HG03039 (cell line): ENCODE measurements at regions not wholly inside any gene's neighbourhood (a gene's known extent, or its start where the extent isn't known, plus 50 kb on each side); places are given as distances from the start of the nearest gene placed in this dataset.
A peak's percentile ranks its signal among the peaks of the same experiment; 100 is the strongest.
"Not testable (repeated sequence)": the region's sequence is repeated elsewhere in the genome, so short reads cannot be mapped to it uniquely, and the experiment has no call there.

Experiments
- ATAC-seq: cut with Tn5 transposase; IDR thresholded peaks from one replicate; pipeline ENCODE4 v1.9.1; 2021; ENCODE audit warnings: mild to moderate bottlenecking, moderate library complexity; ENCODE audit not compliant: unreplicated experiment

DNA sequence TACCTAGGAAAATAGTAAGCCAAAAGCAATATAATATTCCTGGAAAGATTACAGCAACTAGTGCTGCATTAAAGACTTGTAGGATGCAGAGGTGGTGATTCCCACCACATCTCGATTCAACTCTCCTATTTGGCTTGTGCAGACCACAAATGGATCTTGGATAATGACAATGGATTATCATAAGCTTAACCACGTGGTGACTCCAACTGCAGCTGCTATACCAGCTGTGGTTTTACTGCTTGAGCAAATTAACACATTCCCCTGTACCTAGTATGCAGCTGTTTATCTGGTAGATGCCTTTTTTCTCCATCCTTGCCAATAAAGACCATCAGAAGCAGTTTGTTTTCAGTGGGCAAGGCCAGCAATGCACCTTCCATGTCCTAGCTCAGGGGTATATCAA, 542.7 kb upstream of the ADGRL4 start:
- no peak for ATAC-seq

DNA sequence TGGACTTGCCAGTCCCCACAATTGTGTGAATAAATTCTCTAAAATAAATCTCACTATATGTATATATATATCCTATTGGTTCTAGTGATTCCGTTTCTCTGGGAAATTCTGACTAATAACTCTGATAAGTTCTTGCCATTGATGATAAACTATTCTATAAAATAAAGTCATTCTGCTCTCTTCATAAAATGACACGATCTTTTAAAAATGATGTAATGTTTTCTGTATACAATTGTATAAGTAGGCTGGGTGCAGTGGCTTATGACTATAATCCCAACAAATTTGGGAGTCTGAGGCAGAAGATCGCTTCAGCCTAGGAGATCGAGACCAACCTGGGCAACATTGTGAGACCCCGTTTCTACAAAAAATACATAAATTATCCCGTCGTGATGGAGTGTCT, 541.0 kb upstream of the ADGRL4 start:
- no peak for ATAC-seq

DNA sequence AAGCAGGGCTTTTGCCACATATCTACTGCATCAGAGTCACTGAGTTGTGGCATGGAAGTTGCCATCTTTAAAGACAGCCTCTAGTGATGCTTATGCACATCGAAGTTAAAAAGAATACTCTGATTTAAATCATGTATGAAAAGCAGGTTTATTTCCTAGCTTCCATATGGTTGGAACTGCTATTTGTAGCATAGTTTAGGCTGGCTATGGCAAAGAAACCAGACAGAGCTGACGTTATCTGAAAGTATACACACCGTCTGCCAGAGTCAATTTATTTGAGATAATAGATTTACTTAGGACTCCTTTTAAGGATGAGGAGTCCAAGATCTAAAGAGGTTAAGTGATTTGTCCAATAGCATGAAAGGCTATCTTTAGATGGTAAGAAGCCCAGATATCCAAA, 536.9 kb upstream of the ADGRL4 start:
- ATAC-seq: no peak

DNA sequence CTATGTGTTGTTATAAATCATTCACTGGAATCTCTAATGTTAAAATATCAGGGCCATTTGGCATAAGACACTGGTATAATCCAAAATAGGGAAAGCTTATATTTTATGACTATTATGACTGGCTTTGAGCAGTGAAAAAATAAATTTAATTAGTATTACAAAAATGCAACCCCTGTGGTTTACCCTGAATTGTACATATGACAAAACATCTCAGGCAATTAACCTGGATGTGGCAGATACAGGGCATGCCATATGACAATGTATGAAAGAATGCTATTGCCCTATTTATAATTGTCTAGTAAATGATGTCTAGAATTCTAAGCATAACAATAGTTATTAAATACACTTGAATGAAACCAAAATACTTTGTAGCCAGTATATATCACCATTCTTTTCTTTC, 532.5 kb upstream of the ADGRL4 start:
- no peak for ATAC-seq

DNA sequence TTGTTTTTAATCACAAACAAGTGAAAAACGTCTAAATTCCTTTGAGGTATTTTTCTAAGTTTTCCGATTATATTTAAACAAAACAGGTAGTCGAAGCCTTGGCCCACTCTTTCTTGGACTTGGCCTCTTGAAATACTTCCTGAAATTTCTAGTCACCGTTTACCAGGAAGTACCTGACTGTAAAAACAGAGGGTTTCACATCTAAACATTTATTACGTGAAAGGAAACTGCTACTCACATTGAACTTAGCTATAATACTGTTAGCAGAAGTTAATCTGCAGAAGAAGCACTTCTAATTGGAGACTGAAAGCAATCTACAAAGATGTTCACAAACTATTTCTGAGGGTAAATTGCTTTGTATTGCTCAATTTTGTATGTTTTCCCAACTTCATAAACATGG, 526.0 kb upstream of the ADGRL4 start:
- ATAC-seq: no peak

DNA sequence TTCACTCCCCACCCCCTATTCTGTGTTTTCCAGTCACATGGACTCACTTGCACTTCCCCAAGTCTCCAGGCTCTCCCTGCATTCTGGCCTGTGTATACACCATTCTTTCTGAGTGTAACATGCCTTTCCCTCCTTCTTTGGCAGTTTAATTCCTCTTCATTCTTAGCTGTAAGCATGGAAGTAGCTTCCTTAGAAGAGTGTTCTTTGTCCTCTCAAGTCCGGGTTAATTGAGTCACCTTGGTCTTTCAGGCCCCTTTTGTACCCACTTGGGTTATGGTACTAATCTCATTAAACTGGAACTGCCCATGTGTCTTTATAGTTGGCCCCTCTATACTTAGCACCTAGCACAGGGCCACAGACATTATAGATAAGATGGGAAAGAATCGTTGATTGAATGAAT, 525.3 kb upstream of the ADGRL4 start:
- ATAC-seq: no peak

DNA sequence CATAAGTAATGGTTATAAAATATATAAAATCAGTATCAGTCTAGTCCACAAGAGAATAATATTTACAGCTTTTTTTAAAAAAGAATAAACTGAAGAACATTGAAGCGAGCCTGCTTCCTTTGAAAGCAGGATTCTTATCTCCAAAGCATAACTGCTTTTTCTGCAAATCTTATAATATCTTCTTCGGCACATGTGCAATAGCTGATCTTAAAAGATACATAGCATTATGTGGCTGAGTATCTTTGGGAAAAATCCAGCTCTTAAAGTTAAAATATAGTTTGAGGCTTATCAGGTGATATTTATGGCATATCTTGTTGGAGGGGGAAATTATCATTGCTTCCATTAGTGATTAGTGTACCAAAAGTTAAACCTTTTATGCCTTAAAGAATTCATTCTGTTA, 523.9 kb upstream of the ADGRL4 start:
- no peak for ATAC-seq

DNA sequence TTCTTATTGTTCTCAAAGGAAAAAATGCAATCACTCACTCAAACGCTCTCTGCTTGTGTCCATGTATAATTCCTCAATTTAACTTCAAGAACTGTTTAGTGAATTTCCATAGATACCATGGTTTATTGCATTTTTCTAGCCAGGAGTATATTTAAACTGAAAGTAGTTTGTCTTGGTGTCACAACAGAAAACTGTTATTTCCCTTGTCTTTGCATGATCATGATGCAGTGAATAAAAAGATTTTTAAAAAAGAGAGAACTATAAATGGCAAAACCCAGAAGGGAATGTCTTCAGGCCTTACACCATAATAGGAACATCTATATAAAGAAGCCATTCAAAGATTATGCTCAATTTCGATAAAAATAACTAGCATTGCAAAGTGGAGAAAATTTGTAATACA, 523.5 kb upstream of the ADGRL4 start:
- ATAC-seq: no peak

DNA sequence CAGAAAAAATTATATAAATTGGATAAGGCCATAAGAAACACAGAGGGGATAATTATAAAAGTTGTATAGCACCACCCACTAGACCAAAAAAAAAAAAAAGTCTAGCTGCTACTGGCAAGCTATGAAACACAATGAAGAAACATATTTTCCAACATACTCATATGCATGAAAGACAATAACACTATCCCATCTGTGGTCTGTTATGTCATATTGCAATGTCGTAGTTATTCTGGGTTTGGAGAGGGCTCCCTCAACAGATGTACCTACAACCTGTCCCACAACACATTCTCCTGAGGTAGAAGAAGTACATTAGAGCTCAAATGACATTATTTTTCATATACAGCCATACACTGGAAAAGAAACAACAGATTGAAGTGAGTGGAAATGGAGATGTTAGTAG, 517.6 kb upstream of the ADGRL4 start:
- ATAC-seq: no peak

DNA sequence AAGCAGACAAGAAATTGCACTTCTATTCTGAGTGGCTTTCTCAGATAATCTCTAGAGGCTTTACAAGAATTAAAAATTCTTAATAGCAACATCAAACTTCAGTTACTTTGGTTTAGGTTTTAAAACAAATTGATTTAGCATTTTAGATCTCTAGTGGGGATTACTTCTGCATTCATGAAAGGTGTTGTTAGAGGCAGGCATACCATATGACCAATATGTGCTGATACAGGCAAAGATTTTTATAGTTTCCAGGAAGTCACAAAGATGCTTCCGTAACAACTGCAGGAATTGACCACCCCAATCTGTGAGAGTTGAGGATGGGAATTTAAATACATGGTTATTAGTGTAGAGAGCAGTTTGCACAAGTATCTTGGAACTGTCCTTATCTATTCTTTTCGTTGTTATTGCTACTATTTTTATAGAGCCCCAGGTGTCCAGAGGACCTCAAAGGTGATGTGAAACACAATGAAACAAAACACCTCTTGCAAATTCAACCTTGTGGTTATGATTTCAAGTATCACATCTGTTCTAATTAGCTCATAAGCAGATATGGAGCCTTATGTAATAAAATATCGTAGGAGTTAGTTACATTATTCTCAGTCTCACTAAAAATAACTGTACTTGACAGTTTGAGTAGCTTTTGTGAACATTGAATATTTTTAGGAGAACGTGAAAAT, 512.7 kb upstream of the ADGRL4 start:
- ATAC-seq: no peak

DNA sequence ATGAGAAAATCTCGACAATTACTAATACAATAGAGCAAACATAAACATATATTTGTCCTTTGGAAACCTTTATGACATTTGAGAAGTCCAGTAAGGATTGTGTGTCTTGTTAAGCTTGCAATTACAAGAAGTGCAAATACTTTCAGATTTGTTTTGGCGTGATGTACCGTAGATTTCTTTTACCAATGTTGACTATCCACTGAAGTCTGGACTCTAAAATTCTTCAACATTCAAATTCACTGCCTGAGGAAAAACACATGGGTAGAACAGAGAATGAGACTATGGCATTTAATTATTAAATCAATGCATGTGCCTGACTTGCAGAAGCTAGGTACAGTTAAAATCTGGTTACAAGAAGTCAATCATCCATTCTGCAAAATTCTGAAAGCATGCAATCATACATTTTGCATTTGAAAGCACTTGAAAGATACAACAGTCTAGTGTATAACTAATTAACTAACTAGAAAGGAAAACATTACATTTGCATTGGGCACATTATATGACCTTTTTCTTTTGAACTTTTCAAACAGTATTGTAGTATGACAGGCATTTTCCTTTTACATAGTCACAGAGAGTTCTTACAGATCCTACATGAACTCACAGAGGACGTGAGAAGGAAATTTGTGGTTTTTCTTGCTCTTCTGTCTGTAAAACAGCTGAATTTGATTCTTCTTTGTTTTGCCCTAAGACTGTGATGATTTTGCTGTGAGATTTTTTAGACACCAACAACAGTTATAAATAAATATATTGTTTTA, 511.1 kb upstream of the ADGRL4 start:
- ATAC-seq: no peak

DNA sequence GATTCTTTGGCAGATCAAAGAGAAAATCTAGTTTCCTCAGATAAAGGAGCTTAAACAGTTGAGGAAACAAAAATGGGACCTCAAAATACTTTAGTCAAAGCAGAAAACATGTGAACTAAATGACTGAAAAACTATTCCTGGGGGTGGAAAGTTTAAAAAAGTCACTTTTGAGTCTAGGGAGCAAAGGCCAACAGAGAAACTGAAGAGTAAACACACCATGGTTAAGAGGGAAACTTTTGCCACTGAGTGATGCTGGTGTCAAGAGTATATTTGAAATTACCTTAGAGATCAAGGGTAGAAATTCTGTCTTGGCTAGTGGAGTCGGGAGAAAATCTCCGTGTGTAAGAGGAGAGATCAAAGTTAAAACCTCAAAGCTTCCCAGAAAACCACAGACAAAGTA, 501.2 kb upstream of the ADGRL4 start:
- no peak for ATAC-seq

DNA sequence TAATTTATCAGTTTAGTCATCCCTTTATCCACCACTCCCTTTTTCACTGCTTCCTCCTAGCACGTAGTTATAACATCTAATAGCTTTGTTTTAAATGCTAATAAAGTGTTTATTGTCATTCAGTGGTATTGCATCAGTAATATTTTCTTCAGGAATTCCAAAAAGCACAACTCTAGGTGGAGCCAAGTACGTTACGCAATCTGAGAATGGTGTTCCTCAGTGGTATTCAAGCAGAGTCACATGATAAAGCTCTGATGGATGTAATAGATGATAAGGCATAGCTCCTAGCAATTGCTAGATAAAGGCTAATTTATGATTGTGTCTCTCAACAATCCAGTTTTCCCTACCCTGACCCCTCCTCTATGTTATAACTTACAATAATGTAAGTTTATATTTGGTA, 494.6 kb upstream of the ADGRL4 start:
- ATAC-seq: no peak

DNA sequence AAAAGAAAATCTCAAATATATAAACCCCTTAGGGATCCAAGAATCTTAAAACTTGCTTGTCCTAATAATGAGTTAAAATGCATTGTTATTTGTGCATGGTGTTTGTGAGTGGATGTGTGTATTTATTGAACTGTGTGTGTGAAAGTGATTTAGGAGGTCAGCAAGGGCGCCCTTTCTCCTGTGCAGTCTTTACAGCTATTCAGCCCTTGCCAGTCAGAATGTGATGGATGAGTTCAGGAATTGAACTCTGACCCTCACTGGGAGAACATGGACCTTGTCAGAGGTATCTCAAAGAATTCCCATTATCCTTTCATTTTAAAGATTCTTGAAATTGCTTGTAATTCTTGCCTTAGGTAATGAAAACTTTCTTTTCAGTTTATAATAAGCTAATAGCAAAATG, 493.0 kb upstream of the ADGRL4 start:
- ATAC-seq: no peak

DNA sequence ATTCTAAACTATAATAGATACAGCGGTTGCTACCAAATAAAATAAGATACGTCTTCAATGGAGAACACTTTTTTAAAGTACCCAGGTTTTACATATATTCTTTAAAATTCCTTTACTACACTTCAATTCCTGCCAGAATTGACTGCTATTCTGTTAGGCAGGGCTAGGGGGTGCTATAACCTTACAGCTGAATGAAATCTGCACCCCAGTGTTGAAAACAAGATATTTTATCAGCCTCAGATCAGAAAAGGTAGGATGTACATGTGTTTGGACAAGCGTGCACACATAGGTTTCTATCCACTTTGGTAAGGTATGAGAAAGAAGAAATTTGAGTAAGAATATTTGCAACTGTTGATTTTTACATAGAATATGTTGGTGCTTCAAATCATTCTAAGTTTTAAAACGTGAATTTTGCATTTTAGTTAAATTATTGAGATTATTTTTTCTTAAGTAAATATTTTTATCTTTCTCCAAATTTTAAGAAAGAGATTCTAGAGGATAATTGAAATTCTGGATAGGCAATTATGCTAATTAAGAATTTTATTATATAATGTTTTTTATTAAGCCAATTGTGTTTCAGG, 490.8 kb upstream of the ADGRL4 start:
- ATAC-seq: no peak

DNA sequence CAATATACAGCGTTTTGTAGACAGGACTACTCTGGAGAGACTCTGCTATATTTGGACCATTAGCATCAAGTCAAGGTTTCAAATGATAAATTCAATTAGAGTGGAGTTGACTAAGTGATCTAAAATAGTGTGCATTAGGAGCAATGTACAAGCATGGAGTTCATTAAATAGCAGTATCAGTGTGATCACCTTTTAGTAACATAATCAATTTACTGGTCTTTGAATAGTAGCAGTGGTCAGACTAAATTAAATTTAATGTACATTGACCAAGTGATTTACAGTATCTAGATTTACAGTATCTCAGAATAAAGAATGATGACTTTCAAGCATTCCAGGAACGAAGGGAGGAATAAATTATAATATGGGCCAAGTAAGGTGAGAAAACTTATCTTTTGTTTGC, 489.6 kb upstream of the ADGRL4 start:
- no peak for ATAC-seq

DNA sequence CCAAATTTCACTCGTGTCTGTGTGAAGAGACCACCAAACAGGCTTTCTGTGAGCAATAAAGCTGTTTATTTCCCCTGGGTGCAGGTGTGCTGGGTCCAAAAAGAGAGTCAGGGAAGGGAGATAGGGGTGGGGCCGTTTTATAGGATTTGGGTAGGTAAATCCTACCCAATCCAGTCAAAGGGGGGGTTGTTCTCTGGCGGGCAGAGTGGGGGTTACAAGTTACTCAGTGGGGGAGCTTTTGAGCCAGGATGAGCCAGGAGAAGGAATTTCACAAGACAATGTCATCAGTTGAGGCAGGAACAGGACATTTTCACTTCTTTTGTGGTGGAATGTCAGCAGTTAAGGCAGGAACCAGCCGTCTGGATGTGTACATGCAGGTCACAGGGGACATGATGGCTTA, 487.2 kb upstream of the ADGRL4 start:
- not testable (repeated sequence) for ATAC-seq

DNA sequence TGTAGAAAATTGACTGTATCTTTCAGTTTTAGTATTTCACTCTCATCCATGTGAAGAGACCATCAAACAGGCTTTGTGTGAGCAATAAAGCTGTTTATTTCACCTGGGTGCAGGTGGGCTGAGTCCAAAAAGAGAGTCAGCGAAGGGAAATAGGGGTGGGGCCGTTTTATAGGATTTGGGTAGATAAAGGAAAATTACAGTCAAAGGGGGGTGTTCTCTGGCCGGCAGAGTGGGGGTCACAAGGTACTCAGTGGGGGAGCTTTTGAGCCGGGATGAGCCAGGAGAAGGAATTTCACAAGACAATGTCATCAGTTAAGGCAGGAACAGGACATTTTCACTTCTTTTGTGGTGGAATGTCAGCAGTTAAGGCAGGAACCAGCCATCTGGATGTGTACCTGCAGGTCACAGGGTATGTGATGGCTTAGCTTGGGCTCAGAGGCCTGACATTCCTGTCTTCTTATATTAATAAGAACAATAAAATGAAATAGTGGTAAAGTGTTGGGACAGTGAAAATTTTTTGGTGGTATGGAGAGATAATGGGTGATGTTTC, 482.1 kb upstream of the ADGRL4 start:
- not testable (repeated sequence) for ATAC-seq

DNA sequence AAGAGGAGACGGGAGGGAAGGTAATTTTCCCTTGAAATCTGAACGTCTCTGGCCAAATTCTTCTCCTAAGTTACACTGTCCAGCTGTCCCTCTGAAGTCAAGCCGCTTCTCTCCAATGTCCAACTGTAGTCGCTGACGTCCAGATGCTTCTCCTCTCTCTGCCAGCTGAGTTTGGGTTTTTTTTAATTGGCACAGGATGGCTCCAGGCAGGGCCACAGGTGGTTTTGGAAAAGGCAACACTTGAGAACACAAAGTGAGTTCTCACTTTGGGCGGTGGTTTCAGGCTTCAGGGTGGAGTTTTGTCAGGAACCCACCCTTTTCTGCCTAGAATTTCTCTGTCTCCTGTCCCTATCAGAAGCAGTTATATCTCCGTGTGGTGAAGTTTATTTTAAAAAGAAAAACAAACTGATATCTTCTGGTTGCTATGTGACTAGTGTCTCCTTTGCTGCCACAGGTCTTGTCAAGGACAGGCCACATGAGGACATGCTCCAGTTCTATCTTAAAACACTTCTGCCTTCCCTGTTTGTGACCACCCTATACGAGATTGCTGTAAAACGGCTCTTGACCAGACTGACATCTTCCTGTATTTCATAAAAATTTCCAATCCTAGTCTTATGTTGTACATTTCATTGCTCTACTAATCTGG, 472.3 kb upstream of the ADGRL4 start:
- ATAC-seq: no peak

DNA sequence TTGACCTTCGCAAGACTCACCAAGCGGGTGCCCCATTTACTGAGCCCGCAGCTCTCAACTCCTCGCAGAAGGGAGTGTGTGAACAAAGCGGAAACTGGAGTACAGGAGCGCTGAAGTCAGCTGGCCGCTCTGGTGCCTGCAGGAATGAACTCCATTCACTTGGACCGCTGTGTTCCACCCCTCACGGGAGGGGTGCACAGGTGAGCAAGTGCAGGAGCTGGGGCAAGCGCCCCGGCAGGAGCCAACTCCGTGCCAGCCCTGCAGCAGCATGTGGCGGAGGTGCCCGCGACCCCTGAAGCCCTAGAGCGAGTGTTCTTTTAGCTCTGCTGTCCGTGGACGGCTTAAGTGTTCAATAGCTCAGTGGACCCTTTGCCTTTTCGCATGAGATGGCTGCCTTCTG, 471.6 kb upstream of the ADGRL4 start:
- no peak for ATAC-seq

DNA sequence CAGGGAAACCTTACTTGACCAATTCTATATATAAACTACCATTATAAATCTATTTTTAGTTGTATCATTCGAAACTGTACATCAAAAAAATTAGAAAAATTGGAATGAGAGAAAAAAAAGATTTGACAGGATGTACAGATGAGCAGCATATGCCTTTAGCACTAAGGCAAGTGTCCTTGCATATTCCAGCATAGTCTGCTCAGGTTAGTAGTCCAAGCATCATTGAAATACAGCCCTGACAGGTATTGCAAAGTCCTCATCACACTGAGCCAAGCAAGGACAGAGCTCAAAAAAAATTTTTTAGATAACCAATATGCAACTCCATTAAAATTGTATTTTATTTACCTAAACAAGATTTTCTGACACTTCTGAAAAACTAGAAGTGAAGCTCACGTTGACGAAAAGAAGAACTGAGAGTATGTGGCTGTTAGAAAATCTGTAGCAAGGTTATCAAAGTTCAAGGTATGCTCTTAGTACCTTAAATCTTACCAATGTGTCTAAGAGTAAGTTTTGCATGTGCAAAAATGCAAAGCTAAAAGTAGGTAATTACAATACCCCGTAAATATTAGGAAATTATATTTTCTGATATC, 465.6 kb upstream of the ADGRL4 start:
- peak; percentile 65 for ATAC-seq
